Activated T-helper 17 cell treated with anti-CD3 and anti-CD28 coated beads, Interleukin-2, amount 50 U/mL, for 72 hours (primary cell): ENCODE measurements at regions not wholly inside any gene's neighbourhood (a gene's known extent, or its start where the extent isn't known, plus 50 kb on each side); places are given as distances from the start of the nearest gene placed in this dataset.
"Not testable (repeated sequence)": the region's sequence is repeated elsewhere in the genome, so short reads cannot be mapped to it uniquely, and the experiment has no call there.

Experiments
- ATAC-seq: fragments of 150-1000 bp; cut with Tn5 transposase; replicated peaks from 2 replicates; pipeline ENCODE4 v1.10.0; 2021; ENCODE audit warnings: mild to moderate bottlenecking, moderate library complexity
- H3K27ac Mint-ChIP-seq: one replicate; pipeline ENCODE4 v1.8.0; 2022; ENCODE audit warnings: mixed read lengths
- H3K27me3 Mint-ChIP-seq: one replicate; pipeline ENCODE4 v1.8.0; 2022; ENCODE audit warnings: mixed read lengths
- H3K36me3 Mint-ChIP-seq: one replicate; pipeline ENCODE4 v1.8.0; 2022; ENCODE audit warnings: low read depth, mild to moderate bottlenecking, mixed read lengths
- H3K4me1 Mint-ChIP-seq: one replicate; pipeline ENCODE4 v1.8.0; 2022; ENCODE audit warnings: mixed read lengths
- H3K4me3 Mint-ChIP-seq: one replicate; pipeline ENCODE4 v1.8.0; 2022; ENCODE audit warnings: mild to moderate bottlenecking, mixed read lengths
- H3K9me3 Mint-ChIP-seq: one replicate; pipeline ENCODE4 v1.8.0; 2022; ENCODE audit warnings: mixed read lengths

DNA sequence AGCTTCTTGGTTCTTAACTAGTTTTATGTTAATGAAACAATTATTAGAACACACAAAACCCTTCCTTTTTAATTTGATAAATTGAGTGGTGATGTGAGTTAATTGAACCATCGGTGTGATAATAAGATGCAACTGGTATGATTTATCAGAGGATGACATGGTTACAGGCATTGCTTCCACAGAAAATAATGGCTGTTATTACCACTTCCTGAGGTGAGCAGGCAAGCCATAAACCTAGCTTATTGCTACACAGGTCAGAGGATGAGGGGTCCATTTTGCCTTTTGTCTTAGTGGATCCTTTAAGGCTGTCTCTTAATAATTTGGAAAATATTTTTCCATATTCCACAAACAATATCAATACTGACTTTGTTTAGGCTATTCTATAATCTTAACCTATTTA is 226.6 kb upstream of the EDNRB start:
- no peak for ATAC-seq
- no peaks in the 10 kb centered on the region for H3K9me3 Mint-ChIP-seq
- peaks cover 12% of the 10 kb centered on the region for H3K27me3 Mint-ChIP-seq
- H3K4me3 Mint-ChIP-seq = no peak overlapping the region
- H3K36me3 Mint-ChIP-seq = no peaks in the 10 kb centered on the region
- H3K4me1 Mint-ChIP-seq = no peaks in the 10 kb centered on the region
- no peak overlapping the region for H3K27ac Mint-ChIP-seq

DNA sequence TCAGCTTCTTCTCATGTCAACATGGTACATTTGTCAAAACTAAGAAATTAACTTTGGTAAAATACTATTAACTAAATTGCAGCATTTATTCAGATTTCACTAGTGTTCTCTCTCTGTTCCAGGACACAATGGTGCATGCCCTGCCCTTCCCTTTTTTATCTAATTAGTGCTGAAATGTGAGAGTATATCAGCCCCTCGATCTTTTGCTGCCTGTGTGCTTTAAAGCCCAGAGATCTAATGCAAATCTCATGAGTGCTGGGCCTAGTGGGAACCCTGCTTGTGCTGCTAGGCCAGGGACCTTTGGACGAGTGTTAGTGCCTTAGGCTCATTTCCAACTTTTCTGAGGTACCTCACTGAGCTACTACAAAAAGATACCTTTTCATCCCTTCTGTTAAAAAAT is 221.1 kb upstream of the EDNRB start:
- ATAC-seq = no peak
- H3K4me1 Mint-ChIP-seq = peaks cover 5% of the 10 kb centered on the region
- H3K4me3 Mint-ChIP-seq = no peak overlapping the region
- no peak overlapping the region for H3K27ac Mint-ChIP-seq
- H3K9me3 Mint-ChIP-seq = no peaks in the 10 kb centered on the region
- no peaks in the 10 kb centered on the region for H3K36me3 Mint-ChIP-seq
- H3K27me3 Mint-ChIP-seq = peaks cover 8% of the 10 kb centered on the region

DNA sequence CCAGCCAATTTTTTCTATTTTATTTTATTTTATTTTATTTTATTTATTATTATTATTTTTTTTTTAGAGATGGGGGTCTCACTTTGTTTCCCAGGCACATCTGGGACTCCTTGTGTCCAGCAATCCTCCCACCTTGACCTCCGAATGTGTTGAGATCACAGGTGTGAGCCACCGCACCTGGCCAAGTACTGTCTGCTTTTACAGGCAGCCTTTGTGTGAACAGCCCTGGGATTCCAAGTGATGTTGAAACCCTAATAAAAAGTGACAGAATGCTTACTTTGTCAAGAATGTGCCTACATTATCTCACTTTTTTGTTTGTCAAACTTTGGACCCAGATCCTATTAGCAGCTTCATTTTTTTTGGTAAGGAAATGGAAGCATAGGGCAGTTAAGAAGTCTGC is 220.1 kb upstream of the EDNRB start:
- Mint-ChIP-seq H3K27ac (no peak overlapping the region), H3K4me3 (no peak overlapping the region)
- no peak for ATAC-seq

DNA sequence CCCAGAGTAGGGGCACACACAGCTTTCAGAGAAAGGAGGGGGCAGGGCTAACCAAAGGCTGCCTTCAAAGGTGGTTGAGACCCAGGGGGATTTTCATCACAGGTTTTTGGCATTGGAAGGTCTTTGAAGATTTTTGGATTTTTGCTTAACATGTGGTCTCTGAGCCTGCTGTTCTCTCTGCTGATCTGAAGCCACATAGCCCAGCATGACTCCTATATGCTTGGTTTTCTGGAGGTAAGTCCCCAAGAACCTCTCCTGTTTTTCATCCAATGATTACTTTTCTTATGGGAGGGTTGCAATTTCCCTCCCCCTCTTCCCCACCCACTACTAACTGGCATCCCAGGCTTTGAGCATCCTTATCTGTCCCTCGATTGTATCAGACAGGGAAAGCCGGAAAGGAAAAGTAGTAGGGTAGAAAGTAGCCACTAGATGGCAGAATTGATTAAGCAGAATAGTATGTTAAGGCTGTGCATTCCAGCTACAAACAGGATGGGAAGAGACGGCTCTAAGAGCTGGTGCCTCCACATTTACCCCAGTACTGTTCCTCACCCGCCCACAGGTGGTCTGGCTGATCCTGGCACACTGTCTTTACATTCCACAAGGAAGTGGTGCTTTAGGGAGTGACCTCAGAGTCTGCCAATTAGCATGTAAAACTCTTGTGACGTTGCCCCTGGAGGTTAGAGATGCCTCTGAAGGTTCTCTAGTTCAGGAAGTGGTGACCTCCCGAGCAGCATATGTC is 218.9 kb upstream of the EDNRB start:
- H3K27ac Mint-ChIP-seq = no peak overlapping the region
- H3K4me3 Mint-ChIP-seq = peak overlapping the region; percentile 64
- H3K36me3 Mint-ChIP-seq = no peaks in the 10 kb centered on the region
- no peaks in the 10 kb centered on the region for H3K27me3 Mint-ChIP-seq
- peaks cover 5% of the 10 kb centered on the region for H3K4me1 Mint-ChIP-seq
- ATAC-seq = peak; percentile 85
- H3K9me3 Mint-ChIP-seq = no peaks in the 10 kb centered on the region

More for the DNA sequence above, 220.1 kb upstream of the EDNRB start:
- H3K4me1 Mint-ChIP-seq = peaks cover 5% of the 10 kb centered on the region
- no peaks in the 10 kb centered on the region for H3K36me3 Mint-ChIP-seq
- H3K9me3 Mint-ChIP-seq = no peaks in the 10 kb centered on the region
- peaks cover 5% of the 10 kb centered on the region for H3K27me3 Mint-ChIP-seq

DNA sequence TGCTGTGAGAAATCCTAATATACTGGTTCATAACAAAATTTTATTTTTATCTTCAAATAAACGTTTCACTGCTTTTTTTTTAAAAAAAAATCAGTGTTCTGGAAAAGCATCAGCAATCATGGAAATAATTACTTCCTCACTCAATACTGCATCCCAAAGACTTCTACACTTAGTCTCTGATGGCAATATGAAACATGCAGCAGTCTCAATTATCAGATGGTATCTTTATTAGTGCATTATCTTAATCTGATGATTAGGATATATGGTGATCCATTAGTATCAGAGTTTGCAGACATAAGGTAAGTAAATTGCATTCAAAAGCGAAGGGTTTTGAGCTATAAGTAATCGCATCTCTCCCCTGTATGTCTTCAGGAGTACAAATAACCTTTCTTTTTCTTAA is 218.3 kb upstream of the EDNRB start:
- H3K9me3 Mint-ChIP-seq = no peaks in the 10 kb centered on the region
- H3K27me3 Mint-ChIP-seq = no peaks in the 10 kb centered on the region
- no peak overlapping the region for H3K27ac Mint-ChIP-seq
- ATAC-seq = no peak
- H3K36me3 Mint-ChIP-seq = no peaks in the 10 kb centered on the region
- H3K4me3 Mint-ChIP-seq = no peak overlapping the region
- peaks cover 5% of the 10 kb centered on the region for H3K4me1 Mint-ChIP-seq

DNA sequence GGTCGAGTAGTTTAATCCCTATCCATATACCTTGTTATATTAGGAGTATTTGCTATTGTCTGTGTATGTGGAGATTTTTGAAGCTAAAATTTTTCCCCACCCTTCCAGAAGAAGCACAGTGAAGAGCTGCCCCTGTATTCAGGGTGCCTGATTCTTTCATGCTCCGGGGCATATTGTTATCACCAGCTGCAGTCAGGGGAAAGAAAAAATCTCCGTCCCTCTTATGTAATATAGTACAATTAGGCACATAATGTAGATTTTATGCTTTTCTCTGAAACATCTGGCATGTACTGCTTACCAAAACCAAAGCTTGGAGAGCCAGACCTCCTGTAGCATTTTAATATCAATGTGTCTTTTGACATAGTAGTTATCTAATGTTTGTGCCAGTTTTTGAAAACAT is 214.9 kb upstream of the EDNRB start:
- Mint-ChIP-seq H3K27me3 (peaks cover 11% of the 10 kb centered on the region), H3K9me3 (no peaks in the 10 kb centered on the region), H3K4me3 (no peak overlapping the region), H3K36me3 (no peaks in the 10 kb centered on the region), H3K27ac (no peak overlapping the region), H3K4me1 (peaks cover 5% of the 10 kb centered on the region)
- ATAC-seq = no peak

DNA sequence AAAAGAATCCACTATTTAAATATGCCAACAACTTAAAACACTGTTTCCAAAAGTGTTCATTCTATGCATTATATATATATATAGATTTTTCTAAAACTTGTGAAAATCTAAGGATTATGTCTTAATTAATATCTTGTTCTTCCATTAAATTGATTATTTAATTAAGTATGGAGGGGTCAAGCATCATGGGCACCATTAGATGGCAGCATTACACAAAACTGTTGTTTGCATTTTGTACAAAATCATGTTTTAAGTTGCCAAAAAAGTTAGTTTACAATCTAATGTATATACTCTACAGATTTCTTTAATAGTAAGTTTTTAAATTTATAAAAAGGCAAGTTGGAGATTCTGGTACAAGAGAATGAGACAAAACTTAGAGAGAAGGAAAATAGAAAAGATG is 213.2 kb upstream of the EDNRB start:
- Mint-ChIP-seq H3K27me3 (peaks cover 11% of the 10 kb centered on the region), H3K4me3 (no peak overlapping the region), H3K9me3 (no peaks in the 10 kb centered on the region), H3K4me1 (no peaks in the 10 kb centered on the region), H3K27ac (no peak overlapping the region), H3K36me3 (no peaks in the 10 kb centered on the region)
- no peak for ATAC-seq

DNA sequence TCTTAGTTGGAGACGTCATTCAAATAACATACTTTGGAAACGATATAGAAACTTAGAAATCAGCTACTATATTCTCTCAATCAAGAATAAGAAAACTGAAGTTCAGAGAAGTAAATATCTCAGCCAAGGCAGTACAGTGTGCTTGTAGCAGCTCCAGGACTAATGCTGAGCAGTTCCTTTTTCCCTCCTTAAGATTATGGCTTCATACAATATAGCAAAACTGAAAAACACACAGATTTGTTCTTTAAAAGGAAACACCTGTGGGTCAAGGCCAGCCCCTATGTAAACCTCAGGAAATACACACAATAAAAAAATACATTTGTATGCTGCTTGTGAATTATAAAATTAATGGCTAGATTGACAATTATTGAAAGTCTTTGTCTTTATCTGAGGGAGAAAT is 212.7 kb upstream of the EDNRB start:
- Mint-ChIP-seq H3K9me3 (no peaks in the 10 kb centered on the region), H3K27ac (no peak overlapping the region), H3K4me3 (no peak overlapping the region), H3K4me1 (no peaks in the 10 kb centered on the region), H3K36me3 (no peaks in the 10 kb centered on the region), H3K27me3 (peaks cover 11% of the 10 kb centered on the region)
- no peak for ATAC-seq

DNA sequence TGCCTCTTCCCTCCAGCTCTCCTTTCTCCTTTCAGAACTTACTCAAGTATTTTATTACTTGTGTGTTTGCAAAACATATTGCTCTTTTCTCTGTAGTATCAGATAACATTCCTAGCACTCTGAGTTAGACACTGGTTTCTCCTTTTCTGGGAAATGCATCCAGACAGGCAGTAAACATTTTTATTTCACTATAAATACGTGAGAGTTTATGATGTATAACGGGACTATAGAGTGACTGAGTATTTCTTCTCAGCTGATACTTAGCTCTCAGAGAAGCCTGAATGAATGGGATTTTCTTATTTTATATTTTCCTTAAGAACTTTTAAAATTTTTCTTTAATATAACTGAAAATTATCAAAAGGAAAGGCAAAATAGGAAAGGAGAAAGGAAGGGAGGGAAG is 211.2 kb upstream of the EDNRB start:
- H3K4me3 Mint-ChIP-seq = no peak overlapping the region
- H3K27me3 Mint-ChIP-seq = peaks cover 11% of the 10 kb centered on the region
- H3K36me3 Mint-ChIP-seq = no peaks in the 10 kb centered on the region
- no peaks in the 10 kb centered on the region for H3K4me1 Mint-ChIP-seq
- no peak overlapping the region for H3K27ac Mint-ChIP-seq
- ATAC-seq = no peak
- no peaks in the 10 kb centered on the region for H3K9me3 Mint-ChIP-seq

DNA sequence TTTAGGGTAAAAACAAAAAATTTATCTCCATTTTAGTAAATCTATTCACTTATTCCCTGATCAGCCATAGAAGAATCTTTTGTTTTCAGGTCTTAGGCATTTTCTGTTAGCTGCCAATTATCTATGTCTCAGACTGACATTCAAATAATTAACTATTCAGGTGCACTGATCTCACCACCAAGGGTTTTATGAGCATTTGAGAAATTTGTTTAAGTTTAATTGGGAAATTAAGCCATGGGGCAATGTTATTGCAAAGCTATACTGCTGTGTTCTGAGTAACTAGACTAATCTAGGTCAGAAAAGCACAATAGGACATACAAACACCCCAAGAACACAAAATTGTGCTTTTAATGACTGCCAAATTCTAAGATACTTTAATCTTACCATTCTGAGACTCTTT is 210.7 kb upstream of the EDNRB start:
- Mint-ChIP-seq H3K4me1 (no peaks in the 10 kb centered on the region), H3K9me3 (no peaks in the 10 kb centered on the region), H3K4me3 (no peak overlapping the region), H3K27me3 (peaks cover 11% of the 10 kb centered on the region), H3K27ac (no peak overlapping the region), H3K36me3 (no peaks in the 10 kb centered on the region)
- ATAC-seq = no peak

DNA sequence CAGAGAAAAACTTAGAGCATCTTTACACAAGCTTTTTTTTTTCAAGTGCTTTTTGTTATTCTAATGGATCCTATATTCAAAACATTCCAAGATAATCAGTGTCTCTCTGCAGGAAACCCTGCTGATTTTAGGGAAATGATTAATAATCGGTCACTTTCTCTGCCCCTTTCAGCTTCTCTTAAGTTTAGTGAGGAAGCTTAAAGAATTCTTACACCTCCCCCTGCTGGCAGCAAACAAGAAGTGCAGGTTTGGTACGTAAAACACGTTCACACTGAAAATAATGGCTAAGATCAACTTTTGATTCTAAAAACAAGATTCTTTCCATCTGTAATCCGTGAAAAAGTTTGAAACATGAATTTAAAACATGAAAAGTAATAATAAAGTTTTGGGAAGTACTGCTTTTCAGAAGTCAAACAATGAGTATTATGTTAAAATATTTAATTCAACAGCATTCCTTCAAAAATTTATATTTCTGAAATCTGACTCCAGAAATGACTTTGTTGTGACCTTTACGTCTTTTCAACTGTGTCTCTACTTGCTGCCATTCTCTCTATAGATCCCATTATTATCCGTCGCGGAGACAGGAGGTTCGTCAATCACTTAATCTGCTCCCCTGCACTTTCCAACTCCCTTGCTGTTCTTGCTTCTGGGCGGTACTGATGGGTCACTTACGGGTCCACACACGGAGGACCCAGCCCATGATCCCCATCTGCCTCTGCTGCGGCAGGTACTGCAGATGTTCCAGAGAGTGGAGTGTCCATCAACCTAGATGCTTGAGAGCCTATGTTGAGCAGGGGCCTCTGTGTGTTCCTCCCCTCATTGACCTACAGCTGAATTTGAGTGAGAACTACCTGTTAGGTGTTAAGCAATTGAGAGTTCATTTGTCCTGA is 203.1 kb upstream of the EDNRB start:
- H3K9me3 Mint-ChIP-seq = no peaks in the 10 kb centered on the region
- H3K4me1 Mint-ChIP-seq = no peaks in the 10 kb centered on the region
- no peak overlapping the region for H3K27ac Mint-ChIP-seq
- no peak for ATAC-seq
- peaks cover 23% of the 10 kb centered on the region for H3K27me3 Mint-ChIP-seq
- no peaks in the 10 kb centered on the region for H3K36me3 Mint-ChIP-seq
- H3K4me3 Mint-ChIP-seq = no peak overlapping the region

DNA sequence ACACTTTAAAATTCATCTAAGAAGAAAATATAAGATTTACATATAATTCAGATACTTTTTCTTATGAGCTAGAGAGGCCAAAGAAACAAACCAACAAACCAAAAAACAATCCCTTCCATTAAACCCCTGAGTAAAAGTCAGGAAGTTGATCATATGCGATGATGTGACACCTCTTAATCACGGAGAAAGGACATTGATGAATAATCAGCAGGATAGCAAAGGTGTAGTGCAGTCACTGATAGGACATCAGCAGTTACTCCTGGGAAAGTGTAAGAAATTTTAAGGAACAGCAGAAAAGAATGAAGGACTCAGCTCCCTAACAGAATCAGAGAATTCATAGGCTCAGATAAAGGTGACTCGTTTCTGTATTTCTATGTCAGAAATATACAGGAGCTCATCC is 202.4 kb upstream of the EDNRB start:
- Mint-ChIP-seq H3K36me3 (no peaks in the 10 kb centered on the region), H3K27me3 (peaks cover 26% of the 10 kb centered on the region), H3K9me3 (no peaks in the 10 kb centered on the region), H3K4me3 (no peak overlapping the region), H3K27ac (no peak overlapping the region), H3K4me1 (no peaks in the 10 kb centered on the region)
- no peak for ATAC-seq

DNA sequence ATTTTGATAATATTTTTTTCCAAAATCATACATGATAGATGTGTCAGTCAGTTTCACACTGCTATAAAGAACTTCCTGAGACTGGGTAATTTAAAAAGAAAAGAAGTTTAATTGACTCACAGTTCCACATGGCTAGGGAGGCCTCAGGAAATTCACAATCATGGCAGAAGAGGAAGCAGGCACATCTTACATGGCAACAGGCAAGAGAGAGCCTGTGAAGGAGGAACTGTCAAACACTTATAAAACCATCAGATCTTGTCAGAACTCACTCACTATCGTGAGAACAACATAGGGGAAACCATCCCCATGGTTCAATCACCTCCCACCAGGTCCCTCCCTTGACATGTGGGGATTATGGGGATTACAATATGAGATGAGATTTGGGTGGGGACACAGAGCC is 201.5 kb upstream of the EDNRB start:
- not testable (repeated sequence) for H3K4me1 Mint-ChIP-seq, H3K27ac Mint-ChIP-seq, H3K36me3 Mint-ChIP-seq, H3K9me3 Mint-ChIP-seq, ATAC-seq, H3K4me3 Mint-ChIP-seq
- peaks cover 29% of the 10 kb centered on the region for H3K27me3 Mint-ChIP-seq

DNA sequence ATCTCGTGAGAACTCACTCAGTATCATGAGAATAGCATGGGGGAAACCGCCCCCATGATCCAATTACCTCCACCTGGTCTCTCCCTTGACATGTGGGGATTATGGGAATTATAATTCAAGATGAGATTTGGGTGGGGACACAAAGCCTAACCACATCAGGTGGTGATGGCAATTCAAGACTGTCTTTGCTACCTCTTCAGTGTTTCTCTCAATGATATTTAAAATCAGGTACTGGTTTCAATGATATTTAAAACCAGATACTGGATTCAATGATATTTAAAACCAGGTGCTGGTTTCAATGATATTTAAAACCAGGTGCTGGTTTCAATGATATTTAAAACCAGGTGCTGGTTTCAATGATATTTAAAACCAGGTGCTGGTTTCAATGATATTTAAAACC is 198.4 kb upstream of the EDNRB start:
- not testable (repeated sequence) for H3K36me3 Mint-ChIP-seq, H3K9me3 Mint-ChIP-seq, H3K4me3 Mint-ChIP-seq, ATAC-seq, H3K27ac Mint-ChIP-seq, H3K4me1 Mint-ChIP-seq
- H3K27me3 Mint-ChIP-seq = peaks cover 32% of the 10 kb centered on the region

DNA sequence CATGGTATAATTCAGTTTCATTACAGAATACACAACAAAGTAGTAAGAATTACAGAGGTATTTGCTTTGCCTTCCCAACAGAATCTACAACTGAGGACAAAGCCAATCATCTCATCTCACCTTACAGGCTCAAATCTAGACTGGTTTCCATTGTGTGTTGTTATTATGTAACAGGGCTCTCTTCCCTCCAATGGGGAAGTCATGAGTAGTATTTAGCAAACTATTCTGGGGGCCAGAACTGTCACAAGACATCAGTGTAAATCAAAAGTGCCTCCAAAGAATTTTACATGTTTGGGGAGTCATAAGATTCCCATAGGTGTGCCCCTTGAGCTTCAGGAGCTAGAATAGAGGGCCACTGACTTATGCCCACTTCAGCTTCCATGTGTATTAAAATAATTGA is 187.0 kb upstream of the EDNRB start:
- Mint-ChIP-seq H3K36me3 (no peaks in the 10 kb centered on the region), H3K9me3 (no peaks in the 10 kb centered on the region), H3K27me3 (no peaks in the 10 kb centered on the region), H3K27ac (no peak overlapping the region), H3K4me1 (no peaks in the 10 kb centered on the region), H3K4me3 (no peak overlapping the region)
- ATAC-seq = no peak
